ENCODE measurements at regions not wholly inside any gene's neighbourhood (a gene's known extent, or its start where the extent isn't known, plus 50 kb on each side); places are given as distances from the start of the nearest gene placed in this dataset.

DNA sequence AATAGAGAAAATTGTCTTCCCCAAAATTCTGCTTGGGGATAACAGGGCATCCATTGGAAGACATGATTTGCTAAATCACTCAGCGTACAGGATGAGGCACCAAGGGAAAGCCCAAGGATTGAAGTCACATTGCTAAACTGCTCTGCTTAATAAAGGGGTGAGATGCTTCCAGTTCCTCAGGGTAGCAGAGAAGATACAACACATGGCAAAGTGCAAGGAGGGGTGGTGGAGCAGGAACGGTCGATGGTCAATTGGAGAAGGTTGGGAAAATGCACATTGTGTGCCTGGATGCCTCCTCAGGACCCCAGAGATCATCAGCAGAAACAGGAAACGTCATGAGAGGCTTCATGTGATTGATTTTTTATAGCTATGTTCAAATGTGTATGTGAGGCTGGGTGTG lies 116.3 kb upstream of the SOX1 start:
- TF ChIP-seq, protein P1, sequence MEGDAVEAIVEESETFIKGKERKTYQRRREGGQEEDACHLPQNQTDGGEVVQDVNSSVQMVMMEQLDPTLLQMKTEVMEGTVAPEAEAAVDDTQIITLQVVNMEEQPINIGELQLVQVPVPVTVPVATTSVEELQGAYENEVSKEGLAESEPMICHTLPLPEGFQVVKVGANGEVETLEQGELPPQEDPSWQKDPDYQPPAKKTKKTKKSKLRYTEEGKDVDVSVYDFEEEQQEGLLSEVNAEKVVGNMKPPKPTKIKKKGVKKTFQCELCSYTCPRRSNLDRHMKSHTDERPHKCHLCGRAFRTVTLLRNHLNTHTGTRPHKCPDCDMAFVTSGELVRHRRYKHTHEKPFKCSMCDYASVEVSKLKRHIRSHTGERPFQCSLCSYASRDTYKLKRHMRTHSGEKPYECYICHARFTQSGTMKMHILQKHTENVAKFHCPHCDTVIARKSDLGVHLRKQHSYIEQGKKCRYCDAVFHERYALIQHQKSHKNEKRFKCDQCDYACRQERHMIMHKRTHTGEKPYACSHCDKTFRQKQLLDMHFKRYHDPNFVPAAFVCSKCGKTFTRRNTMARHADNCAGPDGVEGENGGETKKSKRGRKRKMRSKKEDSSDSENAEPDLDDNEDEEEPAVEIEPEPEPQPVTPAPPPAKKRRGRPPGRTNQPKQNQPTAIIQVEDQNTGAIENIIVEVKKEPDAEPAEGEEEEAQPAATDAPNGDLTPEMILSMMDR (IDR thresholded peaks at IDR 0.05), result no peak
- ATAC-seq (no peak), DNase-seq (no peak)
- Histone ChIP-seq H3K27ac (no peak overlapping the region), H3K36me3 (no peaks in the 10 kb centered on the region), H3K4me3 (no peak overlapping the region), H3K27me3 (ENCODE audit: low read depth) (no peaks in the 10 kb centered on the region), H3K9me3 (no peaks in the 10 kb centered on the region), H3K4me1 (no peaks in the 10 kb centered on the region)
- intact Hi-C loops (cut with DNase I), result no loop called here

DNA sequence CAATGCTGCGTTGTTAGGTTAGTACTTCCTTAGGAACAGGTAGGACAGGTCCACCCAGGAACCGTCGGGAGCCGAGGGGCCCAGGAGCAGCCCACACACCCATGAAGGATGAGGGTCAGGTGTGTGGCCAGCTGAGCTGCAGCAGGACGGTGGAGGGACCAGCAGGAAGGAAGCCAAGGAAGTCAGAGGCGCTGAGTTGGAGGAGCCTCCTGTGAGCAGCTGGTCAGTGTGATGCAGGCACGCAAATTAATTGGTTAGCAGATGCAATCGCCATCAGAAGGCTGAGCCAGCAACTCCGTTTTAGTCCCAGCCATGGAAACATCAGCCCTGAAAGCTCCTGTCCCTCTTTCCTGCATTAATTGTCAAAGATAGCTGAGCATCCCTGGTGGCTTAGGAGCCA lies 114.9 kb upstream of the SOX1 start:
- Histone ChIP-seq H3K27me3 (ENCODE audit: low read depth) (no peaks in the 10 kb centered on the region), H3K27ac (no peak overlapping the region), H3K36me3 (no peaks in the 10 kb centered on the region), H3K4me1 (no peaks in the 10 kb centered on the region), H3K4me3 (no peak overlapping the region), H3K9me3 (no peaks in the 10 kb centered on the region)
- ATAC-seq (no peak), DNase-seq (no peak)
- intact Hi-C loops (cut with DNase I), result no loop called here
- TF ChIP-seq, protein P1 (IDR thresholded peaks at IDR 0.05), result no peak

DNA sequence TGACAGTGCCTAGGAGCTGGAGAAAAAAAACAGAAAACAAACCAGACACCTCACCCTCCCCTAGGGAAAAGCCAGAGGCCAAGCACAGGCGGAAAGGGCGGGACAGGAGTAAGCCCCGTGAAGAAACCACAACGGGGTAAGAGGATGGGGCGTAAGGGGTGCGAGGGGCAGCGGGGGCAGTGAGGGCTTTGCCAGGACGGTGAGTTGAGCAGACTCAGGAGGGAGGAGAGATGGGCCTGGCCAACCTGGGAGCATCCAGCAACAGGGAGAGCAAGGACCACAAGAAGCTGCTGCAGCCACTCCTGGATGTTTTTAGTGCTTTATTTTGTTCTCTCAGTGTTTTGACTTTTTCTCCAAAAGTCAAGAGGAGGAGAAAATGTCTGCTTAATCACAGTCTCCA lies 114.1 kb upstream of the SOX1 start:
- DNase-seq, result no peak
- TF ChIP-seq, protein P1 (IDR thresholded peaks at IDR 0.05), result no peak
- H3K27me3 ChIP-seq (ENCODE audit: low read depth), result no peaks in the 10 kb centered on the region
- H3K36me3 ChIP-seq, result no peaks in the 10 kb centered on the region
- H3K4me1 ChIP-seq, result no peaks in the 10 kb centered on the region
- no peaks in the 10 kb centered on the region for H3K9me3 ChIP-seq
- ATAC-seq, result no peak
- no peak overlapping the region for H3K27ac ChIP-seq
- intact Hi-C loops (cut with DNase I), result no loop called here
- no peak overlapping the region for H3K4me3 ChIP-seq

DNA sequence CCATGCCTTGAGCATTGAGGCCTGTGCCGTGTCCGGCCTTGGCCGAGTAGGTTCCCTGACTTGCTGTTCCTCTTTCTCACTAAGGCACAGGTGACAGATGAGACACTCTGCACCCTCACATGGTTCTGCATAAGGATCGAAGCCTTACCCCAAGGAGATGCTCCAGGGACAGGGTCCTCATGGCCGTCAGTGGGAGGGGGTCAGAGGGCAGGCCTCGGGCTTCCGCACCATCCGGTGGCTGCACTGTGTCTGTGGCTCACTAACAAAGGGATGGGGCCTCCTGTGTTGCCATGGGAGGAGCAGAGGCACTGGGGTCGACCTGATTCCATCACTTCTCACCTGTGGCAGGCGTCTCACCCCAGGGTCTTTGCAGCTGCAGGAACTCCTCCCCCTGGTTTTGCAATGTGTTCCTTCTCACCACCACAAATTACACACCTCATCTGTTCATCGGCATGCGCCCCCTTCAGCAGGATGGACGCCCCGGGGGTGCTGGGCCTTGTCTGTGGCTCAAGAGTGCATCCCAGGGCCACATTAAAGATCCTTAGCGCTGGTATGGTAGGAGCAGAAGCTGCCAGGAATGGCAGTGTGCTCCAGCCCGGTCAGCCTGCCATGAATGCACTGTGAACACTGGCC lies 113.3 kb upstream of the SOX1 start:
- no peaks in the 10 kb centered on the region for H3K9me3 ChIP-seq
- ATAC-seq (peak in 1 of 2 donors; percentile 18), DNase-seq (no peak)
- H3K4me3 ChIP-seq, result no peak overlapping the region
- intact Hi-C loops (cut with DNase I), result no loop called here
- no peaks in the 10 kb centered on the region for H3K4me1 ChIP-seq
- no peaks in the 10 kb centered on the region for H3K27me3 ChIP-seq (ENCODE audit: low read depth)
- TF ChIP-seq, protein P1 (IDR thresholded peaks at IDR 0.05), result no peak
- H3K27ac ChIP-seq, result no peak overlapping the region
- no peaks in the 10 kb centered on the region for H3K36me3 ChIP-seq

DNA sequence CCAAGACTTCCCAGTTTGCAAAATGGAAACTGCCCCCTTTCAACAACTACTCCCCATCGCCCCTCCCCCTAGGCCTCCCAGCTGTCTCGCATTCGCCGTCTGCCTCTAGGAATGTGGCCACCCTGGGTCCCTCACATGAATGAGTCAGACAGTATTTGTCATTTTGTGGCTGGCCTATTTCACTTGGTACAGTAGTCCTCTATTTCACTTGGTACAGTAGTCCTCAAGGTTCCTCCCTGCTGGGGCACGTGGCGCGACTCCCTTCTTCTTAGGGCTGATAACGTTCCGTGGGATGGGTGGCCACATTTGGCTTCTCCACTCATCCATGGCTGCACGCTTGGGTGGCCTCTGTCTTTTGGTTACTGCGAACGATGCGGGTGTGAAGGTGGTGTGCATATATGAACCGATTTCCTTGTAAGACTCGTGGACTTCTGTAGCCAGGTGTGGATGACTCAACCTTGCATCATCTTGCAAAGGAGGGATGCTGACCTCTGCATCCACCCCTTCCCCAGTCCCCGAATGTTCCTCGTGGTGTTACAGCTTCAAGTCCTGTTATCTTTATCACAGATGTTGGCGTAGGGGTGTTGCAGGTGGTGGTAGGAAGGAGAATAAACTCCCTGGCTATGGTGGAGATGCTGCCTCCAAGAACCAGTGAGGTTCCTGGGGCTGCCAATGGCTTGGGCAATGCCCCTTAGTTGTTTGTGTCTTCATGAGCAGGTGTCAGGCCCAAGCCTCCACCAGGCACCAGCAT lies 112.1 kb upstream of the SOX1 start:
- DNase-seq, result no peak
- no peak overlapping the region for H3K27ac ChIP-seq
- no peaks in the 10 kb centered on the region for H3K36me3 ChIP-seq
- intact Hi-C loops (cut with DNase I), result no loop called here
- H3K9me3 ChIP-seq, result no peaks in the 10 kb centered on the region
- TF ChIP-seq, protein P1 (IDR thresholded peaks at IDR 0.05), result no peak
- H3K4me3 ChIP-seq, result no peak overlapping the region
- no peak for ATAC-seq
- no peaks in the 10 kb centered on the region for H3K4me1 ChIP-seq
- H3K27me3 ChIP-seq (ENCODE audit: low read depth), result no peaks in the 10 kb centered on the region

Data from lower lobe of right lung (tissue), 2 donors.